Neural cell (in vitro differentiated cells): ENCODE measurements at regions not wholly inside any gene's neighbourhood (a gene's known extent, or its start where the extent isn't known, plus 50 kb on each side); places are given as distances from the start of the nearest gene placed in this dataset.
"Not testable (repeated sequence)": the region's sequence is repeated elsewhere in the genome, so short reads cannot be mapped to it uniquely, and the experiment has no call there.

ENCODE experiments used
- H2AFZ ChIP-seq: fragments of 200-600, 300-800 bp; sonication (generic), shearing (Covaris generic); 2 replicates; pipeline ENCODE4 v1.6.0; 2014; ENCODE audit warnings: low read depth, mild to moderate bottlenecking, antibody characterized with exemption, low read length, moderate library complexity
- H3F3A ChIP-seq: fragments of 200-600 bp; shearing (Covaris generic); 2 replicates; pipeline ENCODE4 v1.6.1; 2016; ENCODE audit warnings: mild to moderate bottlenecking, moderate library complexity, mixed read lengths, antibody characterized with exemption, low read length; ENCODE audit not compliant: insufficient read depth, poor library complexity, severe bottlenecking
- H3K27ac ChIP-seq: fragments of 200-600, 300-800 bp; sonication (generic), shearing (Covaris generic); 2 replicates; pipeline ENCODE4 v1.5.1; 2014; ENCODE audit warnings: mild to moderate bottlenecking, low read length, moderate library complexity
- H3K27me3 ChIP-seq: fragments of 300-800, 200-600 bp; sonication (generic), shearing (Covaris generic); 2 replicates; pipeline ENCODE4 v1.6.0; 2014; ENCODE audit warnings: mild to moderate bottlenecking, low read depth, low read length, moderate library complexity; ENCODE audit not compliant: insufficient read depth
- H3K36me3 ChIP-seq: fragments of 300-800, 200-600 bp; sonication (generic), shearing (Covaris generic); 2 replicates; pipeline ENCODE4 v1.5.1; 2014; ENCODE audit warnings: mild to moderate bottlenecking, antibody characterized with exemption, low read length, moderate library complexity; ENCODE audit not compliant: insufficient read depth
- H3K4me2 ChIP-seq: fragments of 300-800, 200-600 bp; sonication (generic), shearing (Covaris generic); 2 replicates; pipeline ENCODE4 v1.6.0; 2014; ENCODE audit warnings: mild to moderate bottlenecking, low read length
- H3K4me3 ChIP-seq: fragments of 300-800, 200-600 bp; sonication (generic), shearing (Covaris generic); 2 replicates; pipeline ENCODE4 v1.5.1; 2014; ENCODE audit warnings: mild to moderate bottlenecking, low read length, moderate library complexity
- H3K79me2 ChIP-seq: fragments of 200-600 bp; shearing (Covaris generic); replicated peaks from 2 replicates; pipeline ENCODE4 v1.6.0; 2014; ENCODE audit warnings: mild to moderate bottlenecking, low read length, moderate library complexity; ENCODE audit not compliant: insufficient read depth
- H3K9ac ChIP-seq: fragments of 300-800, 200-600 bp; sonication (generic), shearing (Covaris generic); 2 replicates; pipeline ENCODE4 v1.6.1; 2016; ENCODE audit warnings: mild to moderate bottlenecking, low read length, mixed read lengths
- H3K9me2 ChIP-seq: fragments of 200-600 bp; shearing (Covaris generic); 2 replicates; pipeline ENCODE4 v1.6.1; 2016; ENCODE audit warnings: mild to moderate bottlenecking, low read length, mixed read lengths; ENCODE audit not compliant: insufficient read depth
- H3K9me3 ChIP-seq: fragments of 200-600, 300-800 bp; sonication (generic), shearing (Covaris generic); 2 replicates; pipeline ENCODE4 v1.6.1; 2016; ENCODE audit warnings: mild to moderate bottlenecking, mixed run types, low read length, moderate library complexity, mixed read lengths
- H4K20me1 ChIP-seq: fragments of 200-600 bp; shearing (Covaris generic); 2 replicates; pipeline ENCODE4 v1.6.1; 2016; ENCODE audit warnings: mild to moderate bottlenecking, mixed run types; ENCODE audit not compliant: insufficient read depth
- EP300 ChIP-seq: fragments of 450-650 bp; conservative IDR thresholded peaks from 2 replicates; pipeline ENCODE4 v1.6.1; 2014; ENCODE audit warnings: antibody characterized with exemption, mild to moderate bottlenecking, moderate library complexity; ENCODE audit not compliant: poor library complexity, severe bottlenecking
- EZH2 ChIP-seq: fragments of 200-600, 300-800 bp; shearing (Covaris generic), sonication (generic); IDR thresholded peaks from 2 replicates; pipeline ENCODE4 v1.6.1; 2014; ENCODE audit warnings: antibody characterized with exemption, low read length, borderline replicate concordance, mild to moderate bottlenecking; ENCODE audit not compliant: insufficient read depth, poor library complexity, severe bottlenecking
- MXI1 ChIP-seq: fragments of 450-650 bp; conservative IDR thresholded peaks from 2 replicates; pipeline ENCODE4 v1.6.1; 2014; ENCODE audit warnings: antibody characterized with exemption, mild to moderate bottlenecking; ENCODE audit not compliant: poor library complexity, severe bottlenecking
- POLR2AphosphoS5 ChIP-seq: IDR thresholded peaks from 2 replicates; pipeline ENCODE4 v1.6.1; 2012
- RAD21 ChIP-seq: fragments of 450-650 bp; conservative IDR thresholded peaks from 2 replicates; pipeline ENCODE4 v1.6.1; 2014; ENCODE audit warnings: antibody characterized with exemption, mild to moderate bottlenecking, moderate library complexity
- SMC3 ChIP-seq: fragments of 450-650 bp; conservative IDR thresholded peaks from 2 replicates; pipeline ENCODE4 v1.6.1; 2014; ENCODE audit warnings: antibody characterized with exemption, mild to moderate bottlenecking, moderate library complexity; ENCODE audit not compliant: poor library complexity
- TAF1 ChIP-seq: IDR thresholded peaks from 2 replicates; pipeline ENCODE4 v1.6.1; 2012; ENCODE audit warnings: low read depth
- TF ChIP-seq, protein P1 (sequence below): fragments of 450-650 bp; IDR thresholded peaks from 2 replicates; pipeline ENCODE4 v1.5.1; 2014; ENCODE audit warnings: antibody characterized with exemption, mild to moderate bottlenecking, moderate library complexity; ENCODE audit not compliant: poor library complexity, severe bottlenecking
- TF ChIP-seq, protein P2 (sequence below): IDR thresholded peaks from 2 replicates; pipeline ENCODE4 v1.6.1; 2012; ENCODE audit warnings: borderline replicate concordance

DNA sequence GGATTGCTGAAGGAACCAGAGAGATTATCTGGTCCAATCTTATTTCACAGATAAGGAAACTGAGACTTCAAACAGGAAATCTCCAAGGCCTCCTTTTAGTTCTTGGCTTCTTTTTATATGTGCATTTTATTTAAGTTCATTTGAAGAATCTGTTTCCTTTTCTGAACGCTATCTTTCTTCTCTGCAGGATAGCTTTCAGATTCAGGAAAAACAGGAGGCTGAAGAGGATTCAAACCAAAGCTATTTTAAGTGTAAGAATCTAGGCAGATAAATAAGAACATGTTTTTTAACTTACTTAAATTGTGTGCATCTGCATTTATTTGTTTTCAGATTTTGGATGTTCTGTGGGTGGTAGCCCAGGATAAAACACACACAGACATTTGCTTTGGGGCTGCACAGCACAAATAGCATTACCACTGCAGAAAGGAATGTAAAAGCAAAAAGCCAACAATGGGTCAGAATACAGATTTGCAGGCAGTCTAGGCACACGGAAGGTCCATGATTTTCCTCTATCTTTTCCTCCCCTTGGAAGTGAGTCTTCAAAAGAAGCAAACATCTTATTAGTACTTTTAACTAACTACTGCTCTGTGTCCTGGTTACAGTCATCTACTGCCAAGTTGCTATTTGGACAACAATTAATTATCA is 188.8 kb upstream of the TBX18 start:
- Histone ChIP-seq H3K27ac (no peak overlapping the region), H3F3A (no peaks in the 10 kb centered on the region), H3K4me2 (no peak overlapping the region), H2AFZ (no peak overlapping the region), H3K79me2 (no peaks in the 10 kb centered on the region), H3K4me3 (no peak overlapping the region), H3K27me3 (no peaks in the 10 kb centered on the region), H3K9me2 (no peaks in the 10 kb centered on the region), H3K9me3 (no peaks in the 10 kb centered on the region), H4K20me1 (no peaks in the 10 kb centered on the region), H3K36me3 (no peaks in the 10 kb centered on the region), H3K9ac (no peak overlapping the region)
- TF ChIP-seq MXI1 (no peak), EP300 (no peak), RAD21 (no peak), TAF1 (no peak), SMC3 (no peak)

DNA sequence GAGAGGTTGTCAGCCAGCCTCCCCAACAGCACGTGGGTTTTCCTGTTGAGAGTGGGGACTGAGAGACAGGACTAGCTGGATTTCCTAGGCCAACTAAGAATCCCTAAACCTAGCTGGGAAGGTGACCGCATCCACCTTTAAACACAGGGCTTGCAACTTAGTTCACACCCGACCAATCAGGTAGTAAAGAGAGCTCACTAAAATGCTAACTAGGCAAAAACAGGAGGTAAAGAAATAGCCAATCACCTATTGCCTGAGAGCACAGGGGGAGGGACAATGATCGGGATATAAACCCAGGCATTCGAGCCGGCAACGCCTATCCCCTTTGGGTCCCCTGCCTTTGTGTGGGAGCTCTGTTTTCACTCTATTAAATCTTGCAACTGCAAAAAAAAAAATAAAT is 180.5 kb upstream of the TBX18 start:
- not testable (repeated sequence) for H3K79me2 ChIP-seq, H2AFZ ChIP-seq, H3K27me3 ChIP-seq, H3K4me3 ChIP-seq, H3F3A ChIP-seq, H3K27ac ChIP-seq, H3K9ac ChIP-seq, H3K4me2 ChIP-seq, H3K9me2 ChIP-seq, H3K36me3 ChIP-seq, H3K9me3 ChIP-seq, H4K20me1 ChIP-seq

DNA sequence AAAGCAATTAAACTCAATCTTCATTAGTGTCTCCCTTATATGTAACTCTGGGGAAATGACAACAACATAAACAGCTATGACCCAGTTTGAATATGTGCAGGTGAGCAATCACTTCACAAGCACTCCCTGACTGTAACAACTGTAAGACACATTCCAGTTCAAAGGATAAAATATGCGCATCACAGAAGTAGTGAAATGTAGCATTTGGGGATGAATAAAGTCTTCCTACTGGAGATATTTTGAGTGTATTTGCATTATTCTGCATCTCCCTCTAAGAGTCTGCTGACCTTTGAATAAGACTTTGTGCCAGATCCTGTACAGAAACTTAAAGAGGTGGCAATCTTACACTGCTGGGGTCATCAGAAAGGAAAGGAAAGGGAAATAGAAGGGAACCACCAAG is 179.5 kb upstream of the TBX18 start:
- H3K4me2 ChIP-seq: no peak overlapping the region
- no peak overlapping the region for H2AFZ ChIP-seq
- H3K79me2 ChIP-seq: no peaks in the 10 kb centered on the region
- no peaks in the 10 kb centered on the region for H3K9me2 ChIP-seq
- H3K4me3 ChIP-seq: no peak overlapping the region
- H3K9ac ChIP-seq: no peak overlapping the region
- H4K20me1 ChIP-seq: no peaks in the 10 kb centered on the region
- H3K36me3 ChIP-seq: no peaks in the 10 kb centered on the region
- H3K27ac ChIP-seq: no peak overlapping the region
- no peaks in the 10 kb centered on the region for H3K27me3 ChIP-seq
- H3K9me3 ChIP-seq: no peaks in the 10 kb centered on the region
- H3F3A ChIP-seq: no peaks in the 10 kb centered on the region
- TF ChIP-seq POLR2AphosphoS5 (no peak), TAF1 (no peak), SMC3 (no peak), EZH2 (no peak), MXI1 (no peak)
- TF ChIP-seq, protein P1, sequence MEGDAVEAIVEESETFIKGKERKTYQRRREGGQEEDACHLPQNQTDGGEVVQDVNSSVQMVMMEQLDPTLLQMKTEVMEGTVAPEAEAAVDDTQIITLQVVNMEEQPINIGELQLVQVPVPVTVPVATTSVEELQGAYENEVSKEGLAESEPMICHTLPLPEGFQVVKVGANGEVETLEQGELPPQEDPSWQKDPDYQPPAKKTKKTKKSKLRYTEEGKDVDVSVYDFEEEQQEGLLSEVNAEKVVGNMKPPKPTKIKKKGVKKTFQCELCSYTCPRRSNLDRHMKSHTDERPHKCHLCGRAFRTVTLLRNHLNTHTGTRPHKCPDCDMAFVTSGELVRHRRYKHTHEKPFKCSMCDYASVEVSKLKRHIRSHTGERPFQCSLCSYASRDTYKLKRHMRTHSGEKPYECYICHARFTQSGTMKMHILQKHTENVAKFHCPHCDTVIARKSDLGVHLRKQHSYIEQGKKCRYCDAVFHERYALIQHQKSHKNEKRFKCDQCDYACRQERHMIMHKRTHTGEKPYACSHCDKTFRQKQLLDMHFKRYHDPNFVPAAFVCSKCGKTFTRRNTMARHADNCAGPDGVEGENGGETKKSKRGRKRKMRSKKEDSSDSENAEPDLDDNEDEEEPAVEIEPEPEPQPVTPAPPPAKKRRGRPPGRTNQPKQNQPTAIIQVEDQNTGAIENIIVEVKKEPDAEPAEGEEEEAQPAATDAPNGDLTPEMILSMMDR: no peak
- TF ChIP-seq, protein P2, sequence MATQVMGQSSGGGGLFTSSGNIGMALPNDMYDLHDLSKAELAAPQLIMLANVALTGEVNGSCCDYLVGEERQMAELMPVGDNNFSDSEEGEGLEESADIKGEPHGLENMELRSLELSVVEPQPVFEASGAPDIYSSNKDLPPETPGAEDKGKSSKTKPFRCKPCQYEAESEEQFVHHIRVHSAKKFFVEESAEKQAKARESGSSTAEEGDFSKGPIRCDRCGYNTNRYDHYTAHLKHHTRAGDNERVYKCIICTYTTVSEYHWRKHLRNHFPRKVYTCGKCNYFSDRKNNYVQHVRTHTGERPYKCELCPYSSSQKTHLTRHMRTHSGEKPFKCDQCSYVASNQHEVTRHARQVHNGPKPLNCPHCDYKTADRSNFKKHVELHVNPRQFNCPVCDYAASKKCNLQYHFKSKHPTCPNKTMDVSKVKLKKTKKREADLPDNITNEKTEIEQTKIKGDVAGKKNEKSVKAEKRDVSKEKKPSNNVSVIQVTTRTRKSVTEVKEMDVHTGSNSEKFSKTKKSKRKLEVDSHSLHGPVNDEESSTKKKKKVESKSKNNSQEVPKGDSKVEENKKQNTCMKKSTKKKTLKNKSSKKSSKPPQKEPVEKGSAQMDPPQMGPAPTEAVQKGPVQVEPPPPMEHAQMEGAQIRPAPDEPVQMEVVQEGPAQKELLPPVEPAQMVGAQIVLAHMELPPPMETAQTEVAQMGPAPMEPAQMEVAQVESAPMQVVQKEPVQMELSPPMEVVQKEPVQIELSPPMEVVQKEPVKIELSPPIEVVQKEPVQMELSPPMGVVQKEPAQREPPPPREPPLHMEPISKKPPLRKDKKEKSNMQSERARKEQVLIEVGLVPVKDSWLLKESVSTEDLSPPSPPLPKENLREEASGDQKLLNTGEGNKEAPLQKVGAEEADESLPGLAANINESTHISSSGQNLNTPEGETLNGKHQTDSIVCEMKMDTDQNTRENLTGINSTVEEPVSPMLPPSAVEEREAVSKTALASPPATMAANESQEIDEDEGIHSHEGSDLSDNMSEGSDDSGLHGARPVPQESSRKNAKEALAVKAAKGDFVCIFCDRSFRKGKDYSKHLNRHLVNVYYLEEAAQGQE: no peak

DNA sequence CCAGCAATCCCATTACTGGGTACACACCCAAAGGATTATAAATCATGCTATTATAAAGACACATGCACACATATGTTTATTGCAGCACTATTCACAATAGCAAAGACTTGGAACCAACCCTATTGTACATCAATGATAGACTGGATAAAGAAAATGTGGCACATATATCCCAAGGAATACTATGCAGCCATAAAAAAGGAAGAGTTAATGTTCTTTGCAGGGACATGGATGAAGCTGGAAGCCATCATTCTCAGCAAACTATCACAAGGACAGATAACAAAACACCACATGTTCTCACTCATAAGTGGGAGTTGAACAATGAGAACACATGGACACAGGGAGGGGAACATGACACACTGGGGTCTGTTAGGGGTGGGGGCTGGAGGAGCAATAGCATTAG is 177.2 kb upstream of the TBX18 start:
- H3F3A ChIP-seq, H2AFZ ChIP-seq, H3K27me3 ChIP-seq: not testable (repeated sequence)

More for the DNA sequence above, 177.2 kb upstream of the TBX18 start:
- not testable (repeated sequence) for H3K36me3 ChIP-seq, H3K9ac ChIP-seq, H3K4me2 ChIP-seq, H3K9me2 ChIP-seq, H3K9me3 ChIP-seq, H4K20me1 ChIP-seq, H3K79me2 ChIP-seq, H3K4me3 ChIP-seq, H3K27ac ChIP-seq
